GM18951 (cell line): ENCODE measurements at regions not wholly inside any gene's neighbourhood (a gene's known extent, or its start where the extent isn't known, plus 50 kb on each side); places are given as distances from the start of the nearest gene placed in this dataset.

ENCODE experiments used
- POLR2A ChIP-seq: IDR thresholded peaks from 4 replicates; pipeline ENCODE4 v1.6.1; 2011; ENCODE audit warnings: mild to moderate bottlenecking; ENCODE audit not compliant: insufficient read length, insufficient read depth; ENCODE audit errors: extremely low read depth
- in situ Hi-C: fragments of 300-500 bp; cut with MboI; formaldehyde crosslinking; loops from one replicate; pipeline ENCODE4 v1.12.0; 2022; ENCODE audit warnings: low sequenced_read_pairs, mixed read lengths, inconsistent platforms; ENCODE audit not compliant: unreplicated experiment

- in situ Hi-C loops: no loop called here
- TF ChIP-seq POLR2A: no peak
Measured at GRCh38 chr6:164826831-164827468, 482.5 kb downstream of the C6orf118 start.

DNA sequence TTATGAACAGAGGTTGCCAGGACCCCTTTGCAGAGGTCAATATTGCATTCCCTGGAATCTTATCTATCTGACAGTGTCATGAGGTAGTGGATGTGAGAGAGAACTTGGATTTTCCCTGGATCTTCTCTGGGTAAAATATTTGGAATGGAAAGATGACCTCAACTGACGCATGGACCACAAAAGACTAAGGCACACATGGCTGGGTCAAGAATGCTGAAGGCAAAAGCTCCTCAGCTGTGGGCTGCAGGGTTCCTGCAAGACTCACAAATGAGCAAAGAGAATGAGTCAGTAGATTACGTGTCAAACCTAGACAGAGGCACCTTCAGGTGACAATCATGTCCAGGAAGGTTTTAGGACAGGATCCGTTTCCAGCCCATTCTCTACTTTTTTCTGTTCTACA lies 484.0 kb downstream of the C6orf118 start:
- in situ Hi-C loops: no loop called here

GRCh38 chr6:164817662-164818061 lies 491.7 kb downstream of the C6orf118 start:
- in situ Hi-C loops: no loop called here

More for the DNA sequence above, 484.0 kb downstream of the C6orf118 start:
- no peak for TF ChIP-seq POLR2A

DNA sequence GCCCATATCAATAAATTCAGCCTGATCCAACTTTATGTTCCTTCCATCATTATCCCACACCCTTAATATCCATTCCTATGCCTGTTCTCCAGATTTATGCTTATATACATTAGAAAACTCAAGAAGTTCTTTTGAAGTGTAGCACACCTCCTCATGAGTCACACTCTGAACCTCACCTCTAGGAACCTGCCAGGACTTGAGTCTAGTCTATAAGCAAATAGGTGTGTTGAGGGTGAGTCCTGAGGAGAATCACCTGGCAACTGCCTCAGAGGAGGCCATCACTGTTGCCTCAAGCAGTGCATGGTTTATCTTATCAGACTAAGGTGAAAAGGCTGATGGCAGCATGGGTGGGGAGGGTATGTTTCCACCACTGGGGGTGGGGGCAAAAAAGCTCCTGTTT lies 496.7 kb downstream of the C6orf118 start:
- TF ChIP-seq POLR2A: no peak
- in situ Hi-C loops: no loop called here

More at GRCh38 chr6:164817662-164818061, 491.7 kb downstream of the C6orf118 start:
- no peak for TF ChIP-seq POLR2A

- no peak for TF ChIP-seq POLR2A
- in situ Hi-C loops: no loop called here
Measured at GRCh38 chr6:164807125-164807524, 502.3 kb downstream of the C6orf118 start.

DNA sequence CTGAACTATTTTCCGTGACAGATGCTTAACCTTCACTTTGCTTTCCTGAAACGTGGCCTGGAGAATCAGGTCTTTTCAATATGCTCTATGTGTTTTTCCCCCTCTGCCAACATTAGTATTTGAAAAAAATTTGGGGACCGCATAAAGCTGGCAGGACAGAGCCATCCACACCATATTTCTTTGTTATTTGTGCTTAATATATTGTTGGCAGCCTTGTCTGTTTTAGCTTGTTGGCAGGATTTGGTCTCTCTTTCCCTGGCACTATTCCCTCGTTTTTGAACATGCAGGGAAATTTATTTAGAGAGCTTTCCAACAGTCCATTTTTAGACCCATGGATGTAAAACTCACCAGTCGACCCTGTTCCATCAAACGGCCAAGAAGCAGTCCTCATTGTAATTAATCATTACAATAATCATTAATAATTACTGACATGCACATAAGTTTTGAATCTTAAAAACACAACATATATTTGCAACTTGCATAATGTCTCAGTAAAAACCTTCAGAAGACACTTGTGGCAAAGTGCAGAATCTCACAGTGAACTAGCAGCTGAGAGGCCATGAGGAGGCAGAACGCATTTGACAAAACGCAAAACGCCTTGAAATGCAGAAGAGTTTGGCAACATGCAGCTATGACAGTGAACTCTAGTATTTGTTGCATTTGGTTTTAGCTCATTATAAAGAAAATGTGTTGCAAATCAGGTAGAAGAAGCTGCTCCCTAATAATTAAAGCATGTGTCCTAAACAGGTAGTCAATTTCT lies 514.2 kb downstream of the C6orf118 start:
- in situ Hi-C loops: no loop called here
- TF ChIP-seq POLR2A: no peak

DNA sequence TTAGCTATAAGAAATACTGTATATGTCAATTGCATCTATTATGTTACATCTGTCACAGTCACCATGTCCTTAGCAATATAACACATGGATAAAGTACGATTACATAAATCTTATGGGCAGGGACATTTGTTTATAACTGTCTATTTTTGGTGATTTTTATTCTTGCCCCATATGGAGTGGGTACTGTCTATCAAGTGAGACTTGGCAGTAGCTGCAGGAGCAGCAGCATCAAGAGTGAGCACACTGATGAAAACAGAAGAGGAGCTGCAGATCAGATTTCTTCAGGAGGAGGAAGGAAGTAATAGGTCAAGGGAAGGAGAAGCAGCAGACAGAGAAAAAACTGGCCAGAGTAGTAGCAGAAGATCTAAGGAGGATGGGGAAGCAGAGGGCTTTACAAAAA lies 516.7 kb downstream of the C6orf118 start:
- in situ Hi-C loops: no loop called here
- no peak for TF ChIP-seq POLR2A

GRCh38 chr6:164791498-164791897 lies 517.9 kb downstream of the C6orf118 start:
- in situ Hi-C loops: no loop called here
- no peak for TF ChIP-seq POLR2A

GRCh38 chr6:164763788-164764187 lies 545.6 kb downstream of the C6orf118 start:
- in situ Hi-C loops: no loop called here
- TF ChIP-seq POLR2A: no peak

DNA sequence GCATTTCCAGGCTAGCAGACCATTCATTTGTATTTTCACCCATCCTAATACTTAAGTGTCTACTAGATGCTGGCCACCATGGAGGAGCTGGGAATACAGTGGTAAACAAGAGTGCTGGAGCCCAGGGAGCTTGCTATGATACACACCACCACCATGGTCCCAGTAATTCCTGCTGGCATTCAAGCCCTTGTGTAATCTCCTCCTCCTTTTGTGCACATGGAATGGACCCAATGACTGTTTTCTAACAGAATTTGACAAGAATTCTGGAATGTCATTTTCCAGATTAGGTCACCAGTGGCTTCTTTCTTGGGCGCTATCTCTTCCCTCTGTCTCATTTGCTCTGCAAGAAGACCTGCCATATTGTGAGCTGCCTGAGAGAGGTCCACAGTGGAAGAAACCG lies 552.0 kb downstream of the C6orf118 start:
- in situ Hi-C loops: no loop called here
- no peak for TF ChIP-seq POLR2A

- in situ Hi-C loops: no loop called here
- TF ChIP-seq POLR2A: no peak
Measured at GRCh38 chr6:164756723-164757122, 552.7 kb downstream of the C6orf118 start.

DNA sequence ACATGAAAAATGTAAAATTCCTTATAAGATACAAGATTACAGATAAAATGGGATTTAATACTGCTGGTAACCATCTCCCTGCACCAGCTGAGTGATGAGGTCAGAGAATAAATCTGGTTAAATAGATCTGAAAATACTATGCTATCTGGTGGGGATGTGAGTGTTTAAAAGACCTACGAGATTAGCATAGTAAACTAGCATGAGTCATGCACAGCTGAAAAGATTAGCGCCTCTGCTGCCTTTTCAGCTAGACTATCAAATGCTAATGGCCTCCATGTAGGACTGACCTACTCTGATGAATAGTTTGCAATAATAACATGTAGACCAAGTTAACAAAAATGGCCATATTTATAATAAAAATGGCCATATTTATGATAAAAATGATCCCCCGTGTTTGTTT lies 553.3 kb downstream of the C6orf118 start:
- in situ Hi-C loops: no loop called here
- TF ChIP-seq POLR2A: no peak

DNA sequence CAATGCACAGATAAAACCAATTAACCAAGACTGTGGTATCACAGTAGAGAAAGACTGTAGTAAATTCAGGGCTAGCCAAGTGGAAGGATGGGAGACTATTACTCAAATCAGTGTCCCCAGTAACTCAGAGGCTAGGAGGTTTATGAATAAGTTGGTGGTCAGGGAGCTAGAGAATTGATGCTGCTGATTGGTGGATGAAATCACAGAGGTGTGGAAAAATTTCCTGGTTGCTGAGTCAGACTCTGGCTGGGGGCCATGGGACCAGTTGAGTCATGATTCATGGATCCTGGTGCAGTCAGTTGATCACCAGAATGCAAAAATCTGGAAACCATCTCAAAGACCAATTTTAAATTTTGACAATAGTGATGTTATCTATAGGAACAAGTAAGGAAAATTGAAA lies 555.9 kb downstream of the C6orf118 start:
- TF ChIP-seq POLR2A: no peak
- in situ Hi-C loops: no loop called here

GRCh38 chr6:164751395-164751794 lies 558.0 kb downstream of the C6orf118 start:
- in situ Hi-C loops: no loop called here
- no peak for TF ChIP-seq POLR2A
